GM19372 (cell line): ENCODE measurements at regions not wholly inside any gene's neighbourhood (a gene's known extent, or its start where the extent isn't known, plus 50 kb on each side); places are given as distances from the start of the nearest gene placed in this dataset.
"Not testable (repeated sequence)": the region's sequence is repeated elsewhere in the genome, so short reads cannot be mapped to it uniquely, and the experiment has no call there.

ENCODE experiments used
- ATAC-seq: cut with Tn5 transposase; IDR thresholded peaks from one replicate; pipeline ENCODE4 v1.9.1; 2021; ENCODE audit warnings: mild to moderate bottlenecking, low read depth, moderate library complexity; ENCODE audit not compliant: unreplicated experiment

- no peak for ATAC-seq
Measured at GRCh38 chr3:70658513-70659310, 346.3 kb upstream of the MDFIC2 start.

- ATAC-seq: no peak
Measured at GRCh38 chr3:70657454-70657853, 345.0 kb upstream of the MDFIC2 start.

- no peak for ATAC-seq
Measured at GRCh38 chr3:70647823-70648222, 335.4 kb upstream of the MDFIC2 start.

GRCh38 chr3:70647094-70647493 lies 334.7 kb upstream of the MDFIC2 start:
- ATAC-seq: no peak

- ATAC-seq: no peak
Measured at GRCh38 chr3:70646635-70647034, 334.2 kb upstream of the MDFIC2 start.

GRCh38 chr3:70640481-70640880 lies 328.0 kb upstream of the MDFIC2 start:
- ATAC-seq: no peak

- no peak for ATAC-seq
Measured at GRCh38 chr3:70635301-70635700, 322.9 kb upstream of the MDFIC2 start.

- no peak for ATAC-seq
Measured at GRCh38 chr3:70631716-70632307, 319.4 kb upstream of the MDFIC2 start.

- ATAC-seq: no peak
Measured at GRCh38 chr3:70621451-70621850, 309.0 kb upstream of the MDFIC2 start.

GRCh38 chr3:70620956-70621355 lies 308.5 kb upstream of the MDFIC2 start:
- ATAC-seq: no peak

GRCh38 chr3:70620367-70620766 lies 307.9 kb upstream of the MDFIC2 start:
- no peak for ATAC-seq

- ATAC-seq: no peak
Measured at GRCh38 chr3:70618151-70618550, 305.7 kb upstream of the MDFIC2 start.

- not testable (repeated sequence) for ATAC-seq
Measured at GRCh38 chr3:70617349-70617748, 304.9 kb upstream of the MDFIC2 start.

GRCh38 chr3:70615286-70615685 lies 302.8 kb upstream of the MDFIC2 start:
- no peak for ATAC-seq

GRCh38 chr3:70614111-70614510 lies 301.7 kb upstream of the MDFIC2 start:
- ATAC-seq: no peak

GRCh38 chr3:70612920-70613319 lies 300.5 kb upstream of the MDFIC2 start:
- ATAC-seq: no peak

- not testable (repeated sequence) for ATAC-seq
Measured at GRCh38 chr3:70611667-70612277, 299.3 kb upstream of the MDFIC2 start.

- ATAC-seq: no peak
Measured at GRCh38 chr3:70608434-70608833, 296.0 kb upstream of the MDFIC2 start.

- ATAC-seq: no peak
Measured at GRCh38 chr3:70607469-70607868, 295.0 kb upstream of the MDFIC2 start.

GRCh38 chr3:70606018-70606417 lies 293.6 kb upstream of the MDFIC2 start:
- ATAC-seq: no peak

- ATAC-seq: no peak
Measured at GRCh38 chr3:70603103-70603502, 290.7 kb upstream of the MDFIC2 start.

- ATAC-seq: no peak
Measured at GRCh38 chr3:70597312-70597711, 284.9 kb upstream of the MDFIC2 start.
